GM21737 (cell line): ENCODE measurements at regions not wholly inside any gene's neighbourhood (a gene's known extent, or its start where the extent isn't known, plus 50 kb on each side); places are given as distances from the start of the nearest gene placed in this dataset.
"Not testable (repeated sequence)": the region's sequence is repeated elsewhere in the genome, so short reads cannot be mapped to it uniquely, and the experiment has no call there.

Source experiments
- ATAC-seq: cut with Tn5 transposase; IDR thresholded peaks from one replicate; pipeline ENCODE4 v1.9.1; 2021; ENCODE audit warnings: mild to moderate bottlenecking, moderate library complexity; ENCODE audit not compliant: unreplicated experiment

- ATAC-seq, result no peak
Measured at GRCh38 chr1:70812442-70813109, 235.0 kb downstream of the PTGER3 start.

DNA sequence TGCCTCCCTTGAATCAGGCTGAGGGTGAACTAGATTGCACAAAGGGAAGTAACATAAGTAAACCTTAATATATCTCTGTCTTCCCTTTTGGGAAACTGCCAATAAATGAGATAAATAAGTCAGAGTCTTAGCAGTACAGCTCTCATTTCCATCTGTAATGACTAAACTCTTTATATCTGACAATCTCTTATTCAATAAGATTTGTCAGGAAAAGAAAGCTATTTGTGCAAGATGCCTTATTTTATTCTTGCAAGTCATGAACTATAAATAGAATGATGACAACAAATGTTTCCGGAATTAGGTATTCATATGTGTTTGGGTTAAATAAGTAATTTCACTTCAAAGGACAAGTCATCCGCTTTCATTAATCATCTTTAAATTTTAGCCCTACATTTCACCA is 229.2 kb downstream of the PTGER3 start:
- ATAC-seq, result no peak

DNA sequence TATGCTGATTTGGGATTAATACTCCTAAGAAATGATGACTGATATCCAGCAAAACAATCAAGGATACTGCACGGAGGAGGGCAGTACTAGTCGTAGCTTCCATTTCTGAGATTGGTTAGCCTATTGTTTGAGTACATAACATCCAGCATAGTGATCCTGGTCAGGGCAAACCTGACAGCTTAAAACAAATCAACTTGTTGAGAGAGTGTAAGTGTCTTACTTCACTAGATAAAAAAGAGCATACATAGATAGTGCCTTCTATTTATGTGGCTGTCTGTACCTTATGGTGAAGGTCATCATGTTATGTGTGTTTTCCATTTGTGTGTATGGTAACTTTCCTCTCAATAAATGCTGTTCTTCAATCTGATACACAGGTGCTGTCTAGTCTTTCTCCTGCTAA is 228.4 kb downstream of the PTGER3 start:
- no peak for ATAC-seq

GRCh38 chr1:70819785-70820184 is 227.8 kb downstream of the PTGER3 start:
- no peak for ATAC-seq

GRCh38 chr1:70820396-70820795 is 227.2 kb downstream of the PTGER3 start:
- ATAC-seq, result no peak

- ATAC-seq, result no peak
Measured at GRCh38 chr1:70820995-70821394, 226.6 kb downstream of the PTGER3 start.

GRCh38 chr1:70826428-70826827 is 221.2 kb downstream of the PTGER3 start:
- no peak for ATAC-seq

GRCh38 chr1:70827030-70827429 is 220.6 kb downstream of the PTGER3 start:
- no peak for ATAC-seq

DNA sequence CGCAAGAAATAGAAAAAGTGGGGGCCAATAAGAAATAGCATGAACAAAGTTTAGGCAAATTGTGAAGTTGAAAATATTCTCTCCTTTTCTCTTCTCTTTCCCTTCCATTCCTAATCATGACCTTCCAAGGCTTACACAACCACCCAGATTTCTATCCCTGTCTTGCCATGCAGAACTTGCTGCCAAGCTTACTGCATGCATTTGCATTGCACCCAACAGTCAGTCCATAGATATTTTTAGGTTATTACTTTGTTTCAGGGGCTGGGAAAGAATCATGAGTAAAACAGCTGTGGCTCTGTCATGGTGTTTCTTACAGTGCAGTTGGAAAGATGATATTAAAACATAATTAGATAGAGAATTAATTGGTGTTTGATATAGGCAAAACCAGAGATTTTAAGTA is 219.4 kb downstream of the PTGER3 start:
- no peak for ATAC-seq

DNA sequence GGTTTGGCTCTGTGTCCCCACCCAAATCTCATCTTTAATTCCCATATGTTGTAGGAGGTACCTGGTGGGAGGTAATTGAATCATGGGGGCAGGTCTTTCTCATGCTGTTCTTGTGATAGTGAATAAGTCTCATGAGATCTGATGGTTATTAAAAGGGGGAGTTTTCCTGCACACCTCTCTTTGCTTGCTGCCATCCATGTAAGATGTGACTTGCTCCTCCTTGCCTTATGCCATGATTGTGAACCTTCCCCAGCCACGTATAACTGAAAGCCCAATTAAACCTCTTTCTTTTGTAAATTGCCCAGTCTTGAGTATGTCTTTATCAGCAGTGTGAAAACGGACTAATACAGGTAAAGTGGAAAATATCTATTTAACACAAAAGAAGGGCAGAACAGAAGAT is 213.3 kb downstream of the PTGER3 start:
- not testable (repeated sequence) for ATAC-seq

DNA sequence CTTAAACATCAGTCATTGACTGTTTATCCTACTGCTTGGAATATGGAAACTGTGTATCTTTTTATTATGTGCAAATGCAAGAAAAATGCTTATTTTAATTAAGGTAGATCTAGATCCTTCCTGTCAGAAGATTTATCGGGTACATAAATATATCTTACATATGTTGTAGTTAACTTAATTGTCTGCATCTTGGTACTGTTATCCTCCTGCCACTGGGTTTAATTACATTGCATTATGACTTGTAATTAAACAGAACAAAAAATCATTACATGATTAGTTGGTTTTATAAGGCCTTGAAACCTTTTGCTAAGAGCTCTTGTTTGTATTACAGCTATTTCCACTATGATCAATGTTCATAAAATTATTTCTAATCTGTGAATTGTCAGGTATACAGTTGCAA is 211.2 kb downstream of the PTGER3 start:
- ATAC-seq, result no peak

DNA sequence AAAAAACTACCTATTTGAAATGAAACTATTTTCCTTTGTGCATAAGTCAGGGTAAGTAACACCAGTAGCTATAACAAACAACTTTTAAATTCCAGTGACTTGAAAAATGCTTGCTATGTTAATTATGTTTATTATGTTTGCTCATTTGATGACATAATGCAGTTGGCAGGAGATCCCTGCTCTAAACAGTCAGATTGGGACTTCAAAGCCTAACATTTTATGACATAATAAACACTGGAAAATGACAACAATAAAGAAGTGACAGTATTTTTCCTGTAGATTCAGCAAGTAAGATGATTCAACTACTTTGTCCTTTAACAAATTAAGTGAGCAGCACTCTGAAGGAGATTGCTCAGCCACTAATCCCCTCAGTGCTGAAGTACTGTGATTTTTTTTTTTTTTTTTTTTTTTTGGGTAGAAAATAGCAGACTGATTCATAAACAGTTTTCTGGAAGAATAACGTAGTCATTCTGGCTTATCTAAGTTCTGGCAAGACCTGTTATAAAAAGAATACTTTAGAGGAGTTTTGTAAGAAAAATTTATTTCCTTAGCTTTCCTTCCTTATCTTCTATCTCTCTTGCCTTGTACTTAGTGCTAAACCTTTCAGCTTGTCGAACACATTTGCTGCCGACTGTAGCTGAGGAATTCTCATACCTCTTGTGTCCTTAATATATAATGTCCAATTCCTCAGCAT is 207.2 kb downstream of the PTGER3 start:
- no peak for ATAC-seq

DNA sequence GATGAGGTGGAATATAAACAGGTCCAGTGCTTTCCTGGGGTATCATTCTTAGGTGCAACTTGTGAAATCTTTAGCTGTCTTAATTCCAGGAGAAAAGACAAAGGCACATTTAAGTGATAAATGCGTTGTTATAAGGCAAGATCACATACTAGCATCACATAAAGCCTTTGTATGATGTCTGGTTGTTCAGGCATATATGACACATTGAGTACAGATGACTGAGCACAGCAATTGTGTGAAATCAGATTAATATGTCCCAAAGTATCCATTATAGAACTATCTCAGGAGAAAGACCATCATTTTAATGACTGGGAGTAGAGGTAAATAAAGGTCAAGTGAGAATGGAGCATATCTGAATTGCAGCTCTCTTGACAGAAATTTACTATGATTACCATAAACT is 205.1 kb downstream of the PTGER3 start:
- ATAC-seq, result no peak

DNA sequence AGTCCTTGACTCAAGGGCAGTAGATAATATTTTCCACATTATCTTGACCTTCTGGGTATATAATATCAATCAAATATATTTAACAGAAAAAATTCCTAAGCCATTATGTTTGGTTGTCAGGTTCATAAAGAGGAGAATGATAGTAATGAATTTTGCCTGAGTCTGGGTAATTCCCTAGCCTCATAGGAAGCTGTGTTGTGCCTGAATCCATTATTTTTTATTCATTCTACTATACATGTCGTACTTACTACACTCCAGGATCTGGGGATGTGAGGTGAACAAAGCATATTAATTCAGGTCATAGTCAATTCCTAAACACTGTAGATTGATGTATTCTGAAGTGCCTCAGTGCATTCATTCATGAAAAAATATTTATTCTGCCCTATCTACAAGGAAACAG is 204.2 kb downstream of the PTGER3 start:
- no peak for ATAC-seq

- no peak for ATAC-seq
Measured at GRCh38 chr1:70847013-70847412, 200.6 kb downstream of the PTGER3 start.

DNA sequence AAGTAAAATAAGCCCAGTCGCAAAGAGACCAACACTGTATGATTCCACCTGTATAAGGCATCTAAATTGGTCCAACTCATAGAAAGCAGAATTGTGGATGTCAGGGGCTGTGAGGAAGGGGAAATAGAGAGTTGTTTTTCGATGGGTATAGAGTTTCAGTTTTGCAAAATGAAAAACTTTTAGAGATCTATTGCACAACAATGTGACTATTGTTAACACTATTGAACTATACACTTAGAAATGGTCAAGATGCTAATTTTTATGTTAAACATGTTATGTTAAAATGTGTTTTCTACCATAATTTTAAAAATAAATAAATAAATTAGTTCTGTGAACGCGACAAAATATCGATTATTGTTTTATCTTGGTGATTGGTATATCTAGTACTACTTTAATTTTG is 192.4 kb downstream of the PTGER3 start:
- no peak for ATAC-seq

- ATAC-seq, result no peak
Measured at GRCh38 chr1:70856201-70856600, 191.4 kb downstream of the PTGER3 start.

- ATAC-seq, result no peak
Measured at GRCh38 chr1:70863239-70863638, 184.4 kb downstream of the PTGER3 start.

DNA sequence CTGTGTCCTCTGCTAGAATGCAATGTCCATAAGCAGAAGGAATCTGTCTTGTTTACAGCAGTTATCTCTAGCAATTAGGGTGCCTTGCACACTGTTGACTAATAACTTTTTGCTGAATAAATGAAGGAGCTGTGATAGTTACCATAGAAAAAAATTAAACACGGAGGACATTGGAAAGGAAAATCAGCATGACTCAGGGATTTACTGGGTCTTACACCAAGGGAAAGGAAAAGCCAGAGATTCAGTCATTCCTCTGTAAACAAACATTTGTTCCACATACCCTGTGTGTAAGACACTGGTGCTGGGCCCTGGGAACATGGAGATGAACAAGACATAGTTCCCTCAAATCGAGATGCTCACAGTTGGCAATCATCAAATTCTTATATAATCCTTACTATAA is 183.3 kb downstream of the PTGER3 start:
- ATAC-seq, result no peak

- ATAC-seq, result no peak
Measured at GRCh38 chr1:70866542-70867264, 180.9 kb downstream of the PTGER3 start.

- no peak for ATAC-seq
Measured at GRCh38 chr1:70871790-70872189, 175.8 kb downstream of the PTGER3 start.

DNA sequence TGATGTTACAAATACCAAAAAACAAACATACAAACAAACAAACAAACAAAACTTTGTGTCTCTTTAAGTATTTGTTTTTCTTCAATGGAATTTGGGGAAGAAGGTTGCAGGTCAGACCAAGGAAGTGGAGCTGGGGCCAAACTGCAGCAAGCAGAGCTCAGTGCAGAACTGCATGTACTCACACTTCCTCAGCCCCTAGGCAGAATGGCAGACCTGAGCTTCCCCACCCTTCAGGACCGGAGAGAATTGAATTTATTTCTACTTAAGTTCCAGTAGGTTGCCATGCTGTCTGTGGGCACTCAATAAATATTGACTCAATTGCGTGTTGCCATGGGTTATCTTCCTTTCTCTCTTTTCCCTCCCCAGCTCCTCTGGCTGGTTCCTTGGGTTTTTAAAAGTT is 173.6 kb downstream of the PTGER3 start:
- ATAC-seq, result no peak
